Lower leg skin (tissue), 4 donors: ENCODE measurements at regions not wholly inside any gene's neighbourhood (a gene's known extent, or its start where the extent isn't known, plus 50 kb on each side); places are given as distances from the start of the nearest gene placed in this dataset.

Experiments
- DNase-seq, 2 donors: peaks; one replicate each; pipeline ENCODE4 v3.0.0-alpha.2; 2019; ENCODE audit warnings: low spot score in 2 of 2
- H3K4me3 ChIP-seq: fragments of 200-600 bp; sonication (generic); 2 replicates; pipeline ENCODE4 v1.5.1; 2017; ENCODE audit warnings: mild to moderate bottlenecking, low read depth; ENCODE audit not compliant: poor library complexity, severe bottlenecking
- POLR2A ChIP-seq, 2 donors: fragments of 450-650 bp; IDR thresholded peaks; one replicate each; pipeline ENCODE4 v1.6.1; 2016 to 2017; ENCODE audit warnings: antibody characterized with exemption in 2 of 2, mild to moderate bottlenecking in 1 of 2, moderate library complexity in 1 of 2
- WGBS, 2 donors: methylation state at CpG; one replicate each; pipeline ENCODE4 v1.1.5; 2018; 5-methylcytosine and 5-hydroxymethylcytosine counted together
- intact Hi-C: fragments of 100-400 bp; cut with DNase I; formaldehyde crosslinking; loops from one replicate; pipeline ENCODE4 v1.15.0; 2023; ENCODE audit warnings: low total_unique reads
- TF ChIP-seq, protein P1 (sequence below), 3 donors: fragments of 450-650 bp; IDR thresholded peaks; one replicate each; pipeline ENCODE4 v1.5.1; 2016; ENCODE audit warnings: antibody characterized with exemption in 3 of 3, mild to moderate bottlenecking in 3 of 3, moderate library complexity in 2 of 3

GRCh38 chr19:29031216-29031615 is 181.7 kb downstream of the UQCRFS1 start:
- WGBS, 2 donors = 51 to 54% methylated on average over 1 of the region's 1 CpG
- TF ChIP-seq, protein P1, sequence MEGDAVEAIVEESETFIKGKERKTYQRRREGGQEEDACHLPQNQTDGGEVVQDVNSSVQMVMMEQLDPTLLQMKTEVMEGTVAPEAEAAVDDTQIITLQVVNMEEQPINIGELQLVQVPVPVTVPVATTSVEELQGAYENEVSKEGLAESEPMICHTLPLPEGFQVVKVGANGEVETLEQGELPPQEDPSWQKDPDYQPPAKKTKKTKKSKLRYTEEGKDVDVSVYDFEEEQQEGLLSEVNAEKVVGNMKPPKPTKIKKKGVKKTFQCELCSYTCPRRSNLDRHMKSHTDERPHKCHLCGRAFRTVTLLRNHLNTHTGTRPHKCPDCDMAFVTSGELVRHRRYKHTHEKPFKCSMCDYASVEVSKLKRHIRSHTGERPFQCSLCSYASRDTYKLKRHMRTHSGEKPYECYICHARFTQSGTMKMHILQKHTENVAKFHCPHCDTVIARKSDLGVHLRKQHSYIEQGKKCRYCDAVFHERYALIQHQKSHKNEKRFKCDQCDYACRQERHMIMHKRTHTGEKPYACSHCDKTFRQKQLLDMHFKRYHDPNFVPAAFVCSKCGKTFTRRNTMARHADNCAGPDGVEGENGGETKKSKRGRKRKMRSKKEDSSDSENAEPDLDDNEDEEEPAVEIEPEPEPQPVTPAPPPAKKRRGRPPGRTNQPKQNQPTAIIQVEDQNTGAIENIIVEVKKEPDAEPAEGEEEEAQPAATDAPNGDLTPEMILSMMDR (IDR thresholded peaks at IDR 0.05) = no peak
- no peak for TF ChIP-seq POLR2A (IDR thresholded peaks at IDR 0.05)
- no peak for DNase-seq
- no peak overlapping the region for H3K4me3 ChIP-seq
- intact Hi-C loops = no loop called here

GRCh38 chr19:29029268-29029958 is 183.5 kb downstream of the UQCRFS1 start:
- WGBS, 2 donors = 87% methylated on average over 11 of the region's 11 CpGs
- intact Hi-C loops = no loop called here
- no peak for DNase-seq
- no peak for TF ChIP-seq POLR2A (IDR thresholded peaks at IDR 0.05)
- H3K4me3 ChIP-seq = no peak overlapping the region

DNA sequence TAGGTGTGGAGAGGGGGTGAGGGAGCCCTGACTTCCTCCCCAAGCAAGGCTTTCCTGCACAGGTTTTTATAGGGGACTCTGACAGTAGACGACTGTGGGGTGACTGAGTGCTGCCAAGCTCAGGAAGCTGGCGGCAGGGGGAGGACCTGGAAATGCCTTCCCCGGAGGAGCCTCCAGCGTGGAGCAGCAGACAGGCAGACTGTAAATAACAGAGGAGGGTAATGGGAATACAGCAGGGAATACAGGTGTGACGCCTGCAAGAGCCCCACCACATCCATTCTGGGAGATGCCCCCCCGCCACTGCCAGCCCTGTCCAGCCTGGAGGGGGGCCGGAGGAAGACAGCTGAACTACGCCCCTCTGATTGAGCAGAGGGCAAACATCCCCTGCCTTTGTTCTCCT is 190.4 kb downstream of the UQCRFS1 start:
- DNase-seq = no peak
- 51 to 59% methylated on average over 8 of the region's 8 CpGs for WGBS, 2 donors
- intact Hi-C loops = no loop called here
- no peak for TF ChIP-seq POLR2A (IDR thresholded peaks at IDR 0.05)
- TF ChIP-seq, protein P1 (IDR thresholded peaks at IDR 0.05) = no peak
- H3K4me3 ChIP-seq = no peak overlapping the region

- 62 to 71% methylated on average over 10 of the region's 10 CpGs for WGBS, 2 donors
- intact Hi-C loops = no loop called here
- no peak for TF ChIP-seq POLR2A (IDR thresholded peaks at IDR 0.05)
- TF ChIP-seq, protein P1 (IDR thresholded peaks at IDR 0.05) = no peak
- no peak for DNase-seq
- H3K4me3 ChIP-seq = no peak overlapping the region
Observed at GRCh38 chr19:29022165-29022564, 190.8 kb downstream of the UQCRFS1 start.

DNA sequence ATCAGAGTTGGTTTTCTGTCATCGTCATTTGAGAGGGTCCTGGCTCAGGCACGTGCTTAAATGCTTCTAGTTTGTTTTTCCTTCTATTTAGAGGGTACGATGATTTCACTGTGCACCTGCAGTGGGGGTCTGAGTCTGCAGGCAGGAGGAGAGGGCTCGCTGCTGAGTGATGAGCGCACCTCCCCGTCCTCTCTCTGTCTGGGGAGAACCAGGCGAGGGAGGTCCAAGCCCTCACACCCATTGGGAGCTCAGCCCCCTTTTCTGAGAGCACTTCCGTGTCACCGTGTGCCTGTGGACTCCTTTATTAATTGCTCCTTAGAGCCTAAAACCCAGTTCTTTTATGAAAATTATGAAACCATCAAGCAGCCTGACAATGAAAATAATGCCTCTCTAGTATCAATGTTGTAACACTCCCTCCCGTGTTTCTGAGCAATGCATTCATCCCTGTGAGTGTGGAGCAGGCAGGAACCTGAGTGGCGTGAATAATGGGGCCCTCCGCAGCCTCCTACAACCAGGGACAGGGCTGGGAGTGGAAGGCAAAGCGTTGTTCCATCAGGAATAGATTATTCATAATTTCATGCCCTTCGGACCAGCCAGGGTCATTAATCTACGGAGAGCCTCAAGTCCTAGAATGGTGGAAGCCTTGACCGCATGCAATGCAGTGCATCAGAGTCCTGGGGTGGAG is 191.6 kb downstream of the UQCRFS1 start:
- intact Hi-C loops = no loop called here
- H3K4me3 ChIP-seq = no peak overlapping the region
- no peak for DNase-seq
- TF ChIP-seq, protein P1 (IDR thresholded peaks at IDR 0.05) = no peak
- TF ChIP-seq POLR2A (IDR thresholded peaks at IDR 0.05) = no peak
- WGBS, 2 donors = 75 to 78% methylated on average over 16 of the region's 16 CpGs

GRCh38 chr19:29019403-29019802 is 193.5 kb downstream of the UQCRFS1 start:
- intact Hi-C loops = no loop called here
- 81 to 90% methylated on average over 13 to 14 of the region's 14 CpGs for WGBS, 2 donors
- TF ChIP-seq POLR2A (IDR thresholded peaks at IDR 0.05) = no peak
- TF ChIP-seq, protein P1 (IDR thresholded peaks at IDR 0.05) = no peak
- DNase-seq = no peak
- no peak overlapping the region for H3K4me3 ChIP-seq
